ENCODE measurements at regions not wholly inside any gene's neighbourhood (a gene's known extent, or its start where the extent isn't known, plus 50 kb on each side); places are given as distances from the start of the nearest gene placed in this dataset.

- FAIRE-seq = no peak
Measured at GRCh38 chr2:139214801-139215200, 434.6 kb upstream of the NXPH2 start.

DNA sequence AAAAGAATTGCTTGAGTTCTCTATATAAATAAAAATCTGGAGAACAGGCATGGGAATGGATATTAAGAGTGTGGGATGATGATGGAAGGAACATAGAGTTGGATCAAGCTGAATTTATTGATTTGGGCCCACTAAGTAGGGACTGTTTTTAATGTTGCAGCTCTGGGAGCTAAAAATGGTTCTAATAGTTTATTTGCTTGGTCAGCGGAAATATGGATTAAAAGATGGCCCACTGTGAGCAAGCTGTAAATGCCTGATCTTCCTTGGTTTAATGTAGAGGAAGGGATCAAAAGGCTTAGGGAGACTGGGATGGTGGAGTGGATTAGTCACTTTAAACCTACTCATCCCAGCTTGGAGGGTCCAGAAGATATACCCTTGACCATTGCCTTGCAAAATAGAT lies 429.4 kb upstream of the NXPH2 start:
- TF ChIP-seq CTCF (IDR thresholded peaks at IDR 0.05) = no peak
- Histone ChIP-seq H3K27me3 (no peaks in the 10 kb centered on the region), H3K9me3 (no peaks in the 10 kb centered on the region), H3K4me1 (no peaks in the 10 kb centered on the region), H3K4me3 (no peak overlapping the region), H3K36me3 (no peaks in the 10 kb centered on the region), H3K27ac (no peak overlapping the region)
- intact Hi-C loops (cut with DNase I) = no loop called here
- FAIRE-seq (no peak), DNase-seq (no peak), ATAC-seq (no peak)
- 83 to 88% methylated on average over 1 of the region's 1 CpG for WGBS, 2 donors

More at GRCh38 chr2:139214801-139215200, 434.6 kb upstream of the NXPH2 start:
- H3K4me1 ChIP-seq = no peaks in the 10 kb centered on the region
- no peak overlapping the region for H3K27ac ChIP-seq
- no peaks in the 10 kb centered on the region for H3K27me3 ChIP-seq
- DNase-seq (no peak), ATAC-seq (no peak)
- 37 to 48% methylated on average over 2 of the region's 2 CpGs for WGBS, 2 donors
- H3K4me3 ChIP-seq = no peak overlapping the region
- H3K9me3 ChIP-seq = no peaks in the 10 kb centered on the region
- TF ChIP-seq CTCF (IDR thresholded peaks at IDR 0.05) = no peak
- H3K36me3 ChIP-seq = no peaks in the 10 kb centered on the region
- intact Hi-C loops (cut with DNase I) = no loop called here

DNA sequence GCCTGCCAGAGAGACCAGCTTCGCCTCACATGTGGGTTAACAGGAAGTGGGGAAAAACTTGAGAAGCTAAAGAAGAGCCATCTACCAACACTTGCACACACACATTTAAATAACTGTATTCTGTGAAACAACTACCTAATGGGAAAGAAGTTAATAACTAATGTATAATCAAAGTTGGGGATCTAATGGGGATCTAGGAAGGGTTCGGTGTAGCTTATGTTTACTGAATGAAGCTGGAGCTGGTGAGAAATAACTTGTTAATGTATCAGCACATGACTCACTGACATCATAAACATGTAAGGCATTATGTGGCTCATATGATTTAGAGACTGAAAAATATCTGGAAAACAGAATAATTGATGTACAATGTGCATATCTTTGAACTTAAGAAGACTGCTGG lies 421.3 kb upstream of the NXPH2 start:
- no peaks in the 10 kb centered on the region for H3K4me1 ChIP-seq

DNA sequence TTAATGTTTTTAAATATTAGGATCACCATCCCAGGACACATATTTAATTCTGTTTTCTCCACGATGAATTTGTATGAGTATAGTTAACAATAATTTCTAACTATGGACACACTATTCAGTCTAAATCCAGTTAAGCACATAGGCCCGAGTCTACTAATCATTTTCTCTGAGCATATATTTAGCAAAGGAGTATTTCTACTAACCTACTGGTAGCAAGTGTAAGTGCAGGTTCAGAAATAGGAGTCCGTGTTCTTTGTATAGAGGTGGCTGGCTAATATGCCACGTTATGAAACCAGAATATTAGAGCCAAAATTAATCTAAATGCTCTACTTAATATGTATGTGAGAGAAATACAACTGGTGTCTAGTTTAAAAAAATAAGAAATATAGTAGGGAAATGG lies 416.6 kb upstream of the NXPH2 start:
- no peak for FAIRE-seq

More for the DNA sequence above, 421.3 kb upstream of the NXPH2 start:
- Histone ChIP-seq H3K4me3 (no peak overlapping the region), H3K36me3 (no peaks in the 10 kb centered on the region), H3K27ac (no peak overlapping the region), H3K27me3 (no peaks in the 10 kb centered on the region), H3K9me3 (no peaks in the 10 kb centered on the region)
- intact Hi-C loops (cut with DNase I) = no loop called here
- DNase-seq (no peak), FAIRE-seq (no peak), ATAC-seq (no peak)
- no peak for TF ChIP-seq CTCF (IDR thresholded peaks at IDR 0.05)
- 65 to 81% methylated on average over 2 of the region's 2 CpGs for WGBS, 2 donors

DNA sequence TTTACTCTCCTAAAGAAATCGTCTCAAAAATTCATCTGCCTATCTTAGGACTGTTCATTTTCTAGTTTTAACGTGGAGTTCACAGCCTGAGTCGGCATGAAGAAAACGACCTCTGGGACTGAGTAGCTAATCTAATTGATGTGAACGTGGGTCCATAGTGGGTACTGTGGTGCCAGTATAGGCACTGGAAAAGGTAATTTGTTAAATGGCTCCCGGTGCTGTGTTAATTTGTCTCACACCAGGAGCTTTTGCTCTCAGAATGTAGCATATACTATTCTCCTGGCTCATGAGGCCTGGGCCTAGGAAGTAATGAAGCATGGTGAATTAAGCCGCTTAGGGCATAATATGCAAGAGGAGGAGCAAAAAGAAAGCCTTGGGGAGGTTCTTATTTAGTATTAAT lies 414.4 kb upstream of the NXPH2 start:
- no peaks in the 10 kb centered on the region for H3K36me3 ChIP-seq
- intact Hi-C loops (cut with DNase I) = no loop called here
- no peaks in the 10 kb centered on the region for H3K4me1 ChIP-seq
- DNase-seq (no peak), ATAC-seq (no peak), FAIRE-seq (no peak)
- WGBS, 2 donors = 67 to 79% methylated on average over 7 of the region's 7 CpGs
- TF ChIP-seq CTCF (IDR thresholded peaks at IDR 0.05) = no peak
- no peak overlapping the region for H3K27ac ChIP-seq
- no peak overlapping the region for H3K4me3 ChIP-seq
- no peaks in the 10 kb centered on the region for H3K27me3 ChIP-seq
- no peaks in the 10 kb centered on the region for H3K9me3 ChIP-seq

More for the DNA sequence above, 416.6 kb upstream of the NXPH2 start:
- H3K27me3 ChIP-seq = no peaks in the 10 kb centered on the region
- no peak overlapping the region for H3K4me3 ChIP-seq
- H3K36me3 ChIP-seq = no peaks in the 10 kb centered on the region
- DNase-seq (no peak), ATAC-seq (no peak)
- no peak for TF ChIP-seq CTCF (IDR thresholded peaks at IDR 0.05)
- WGBS, 2 donors = 62 to 80% methylated on average over 4 of the region's 4 CpGs
- intact Hi-C loops (cut with DNase I) = no loop called here
- H3K4me1 ChIP-seq = no peaks in the 10 kb centered on the region
- H3K9me3 ChIP-seq = no peaks in the 10 kb centered on the region
- no peak overlapping the region for H3K27ac ChIP-seq

Measured in pancreas (tissue), 10 donors.